Tibial nerve (tissue), 4 donors: ENCODE measurements at regions not wholly inside any gene's neighbourhood (a gene's known extent, or its start where the extent isn't known, plus 50 kb on each side); places are given as distances from the start of the nearest gene placed in this dataset.
"Not testable (repeated sequence)": the region's sequence is repeated elsewhere in the genome, so short reads cannot be mapped to it uniquely, and the experiment has no call there.

Experiments
- DNase-seq, 2 donors: peaks; one replicate each; pipeline ENCODE4 v3.0.0-alpha.2; 2019; ENCODE audit warnings: low spot score in 2 of 2
- H3K27ac ChIP-seq, 4 donors: fragments of 200-600 bp; sonication (generic) in 3 of 4; one replicate each; pipeline ENCODE4 v1.5.1; 2017 to 2019; ENCODE audit warnings: mild to moderate bottlenecking in 1 of 4
- H3K27me3 ChIP-seq, 2 donors: fragments of 200-600 bp; sonication (generic) in 1 of 2; one replicate each; pipeline versions ENCODE4 v1.5.1 to v1.6.0; 2017 to 2019
- H3K36me3 ChIP-seq, 3 donors: fragments of 200-600 bp; sonication (generic); one replicate each; pipeline ENCODE4 v1.5.1; 2018 to 2019
- H3K4me1 ChIP-seq, 4 donors: fragments of 200-600 bp; sonication (generic) in 3 of 4; one replicate each; pipeline ENCODE4 v1.5.1; 2017 to 2019
- H3K4me3 ChIP-seq, 4 donors: fragments of 200-600 bp; sonication (generic) in 3 of 4; one replicate each; pipeline ENCODE4 v1.5.1; 2017 to 2019; ENCODE audit warnings: mild to moderate bottlenecking in 1 of 4, moderate library complexity in 1 of 4
- H3K9me3 ChIP-seq, 4 donors: fragments of 200-600 bp; sonication (generic) in 3 of 4; one replicate each; pipeline ENCODE4 v1.5.1; 2017 to 2019
- CTCF ChIP-seq, 5 experiments: fragments of 200-600 bp in 3 of 5; fragments of 450-650 bp in 2 of 5; sonication (generic) in 3 of 5; IDR thresholded peaks; one replicate each; pipeline ENCODE4 v1.5.1; 2016 to 2019; ENCODE audit warnings: antibody characterized with exemption in 5 of 5, mild to moderate bottlenecking in 3 of 5, moderate library complexity in 2 of 5
- EP300 ChIP-seq, 2 donors: sonication (generic); formaldehyde crosslinking; IDR thresholded peaks; one replicate each; pipeline ENCODE4 v1.6.1; 2017; ENCODE audit warnings: antibody characterized with exemption in 2 of 2, mild to moderate bottlenecking in 1 of 2
- POLR2A ChIP-seq, 2 donors: fragments of 450-650 bp; IDR thresholded peaks; one replicate each; pipeline ENCODE4 v1.6.1; 2017; ENCODE audit warnings: antibody characterized with exemption in 2 of 2, mild to moderate bottlenecking in 2 of 2, moderate library complexity in 2 of 2
- WGBS, 2 donors: methylation state at CpG; one replicate each; pipeline ENCODE4 v1.1.5; 2018; 5-methylcytosine and 5-hydroxymethylcytosine counted together

DNA sequence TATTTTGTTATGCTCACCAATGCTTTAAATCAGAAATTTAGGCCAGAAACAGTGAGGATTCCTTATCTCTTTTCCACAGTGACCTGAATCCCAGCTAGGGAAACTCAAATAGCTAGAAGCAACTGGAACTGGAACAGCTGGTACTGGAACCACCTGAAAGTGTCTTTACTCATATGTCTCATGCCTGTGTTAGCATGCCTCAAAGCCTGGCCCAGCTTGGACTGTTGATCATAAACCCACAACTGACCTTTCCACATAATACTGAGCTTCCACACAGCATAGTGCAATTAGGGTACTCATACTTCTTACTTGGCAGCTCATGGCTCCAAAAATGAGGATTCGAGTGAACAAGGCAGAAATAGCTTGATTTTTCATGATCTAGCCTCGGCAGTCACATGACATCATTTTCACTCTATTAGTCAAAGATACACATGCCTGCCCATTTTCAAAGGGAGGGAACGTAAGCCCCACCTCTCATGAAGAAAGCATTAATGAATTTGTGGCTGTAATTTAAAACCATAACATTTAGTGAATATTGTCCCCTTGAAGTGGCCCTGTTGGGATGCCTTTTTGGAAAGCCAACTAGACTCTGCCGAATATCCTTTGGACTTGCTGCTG is 80.8 kb upstream of the ACSL1 start:
- TF ChIP-seq CTCF (IDR thresholded peaks at IDR 0.05) (no peak), EP300 (IDR thresholded peaks at IDR 0.05) (no peak), POLR2A (IDR thresholded peaks at IDR 0.05) (no peak)
- Histone ChIP-seq H3K4me1 (no peaks in the 10 kb centered on the region), H3K36me3 (no peaks in the 10 kb centered on the region), H3K4me3 (no peak overlapping the region), H3K9me3 (peaks cover 0 to 5% (median 0%) of the 10 kb centered on the region in 4 donors), H3K27me3 (no peaks in the 10 kb centered on the region), H3K27ac (no peak overlapping the region)
- 83 to 88% methylated on average over 4 of the region's 4 CpGs for WGBS, 2 donors
- no peak for DNase-seq

DNA sequence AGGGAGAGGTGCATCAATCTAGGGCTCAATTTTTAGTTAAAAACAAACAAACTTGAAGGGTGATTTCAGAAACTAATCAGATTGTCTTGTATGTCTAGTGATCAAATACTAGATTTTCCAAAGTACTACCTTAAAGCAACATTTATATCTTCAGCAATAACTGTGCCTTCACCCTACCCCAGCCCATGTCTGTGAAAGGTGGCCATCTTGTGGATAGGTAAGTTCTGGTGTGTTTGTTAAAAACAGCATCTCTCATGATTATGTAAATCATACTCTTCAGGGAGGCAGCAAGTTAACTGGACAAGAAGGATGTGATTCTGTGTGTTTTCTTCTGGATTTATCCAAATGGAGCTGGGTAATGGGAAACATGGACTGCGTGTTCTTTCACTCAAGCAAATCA is 81.4 kb upstream of the ACSL1 start:
- Histone ChIP-seq H3K4me3 (no peak overlapping the region), H3K9me3 (peaks cover 0 to 11% (median 0%) of the 10 kb centered on the region in 4 donors), H3K27ac (no peak overlapping the region), H3K4me1 (no peaks in the 10 kb centered on the region), H3K36me3 (no peaks in the 10 kb centered on the region), H3K27me3 (no peaks in the 10 kb centered on the region)
- DNase-seq, result no peak
- 86 to 93% methylated on average over 1 of the region's 1 CpG for WGBS, 2 donors
- TF ChIP-seq EP300 (IDR thresholded peaks at IDR 0.05) (no peak), POLR2A (IDR thresholded peaks at IDR 0.05) (no peak), CTCF (IDR thresholded peaks at IDR 0.05) (no peak)

GRCh38 chr4:184907810-184908209 is 82.0 kb upstream of the ACSL1 start:
- H3K4me3 ChIP-seq, result no peak overlapping the region
- no peaks in the 10 kb centered on the region for H3K36me3 ChIP-seq
- H3K27ac ChIP-seq, result no peak overlapping the region
- H3K9me3 ChIP-seq, result peaks cover 0 to 17% (median 0%) of the 10 kb centered on the region in 4 donors
- H3K4me1 ChIP-seq, result no peaks in the 10 kb centered on the region
- no peak for DNase-seq
- no peaks in the 10 kb centered on the region for H3K27me3 ChIP-seq
- TF ChIP-seq EP300 (IDR thresholded peaks at IDR 0.05) (no peak), CTCF (IDR thresholded peaks at IDR 0.05) (no peak), POLR2A (IDR thresholded peaks at IDR 0.05) (no peak)

GRCh38 chr4:184911310-184911709 is 85.5 kb upstream of the ACSL1 start:
- no peak overlapping the region for H3K27ac ChIP-seq
- no peaks in the 10 kb centered on the region for H3K4me1 ChIP-seq
- 49 to 56% methylated on average over 3 of the region's 3 CpGs for WGBS, 2 donors
- H3K27me3 ChIP-seq, result no peaks in the 10 kb centered on the region
- no peak for DNase-seq
- no peak overlapping the region for H3K4me3 ChIP-seq
- no peaks in the 10 kb centered on the region for H3K36me3 ChIP-seq
- H3K9me3 ChIP-seq, result peaks cover 0 to 24% (median 0%) of the 10 kb centered on the region in 4 donors
- TF ChIP-seq POLR2A (IDR thresholded peaks at IDR 0.05) (no peak), EP300 (IDR thresholded peaks at IDR 0.05) (no peak), CTCF (IDR thresholded peaks at IDR 0.05) (no peak)

- no peak overlapping the region for H3K4me3 ChIP-seq
- DNase-seq, result no peak
- TF ChIP-seq EP300 (IDR thresholded peaks at IDR 0.05) (no peak), POLR2A (IDR thresholded peaks at IDR 0.05) (no peak), CTCF (IDR thresholded peaks at IDR 0.05) (no peak)
- H3K4me1 ChIP-seq, result no peaks in the 10 kb centered on the region
- peaks cover 0 to 24% (median 0%) of the 10 kb centered on the region in 4 donors for H3K9me3 ChIP-seq
- no peaks in the 10 kb centered on the region for H3K36me3 ChIP-seq
- no peaks in the 10 kb centered on the region for H3K27me3 ChIP-seq
- WGBS, 2 donors, result 90 to 100% methylated on average over 1 of the region's 1 CpG
- H3K27ac ChIP-seq, result no peak overlapping the region
Measured at GRCh38 chr4:184913356-184914143, 87.8 kb upstream of the ACSL1 start.

DNA sequence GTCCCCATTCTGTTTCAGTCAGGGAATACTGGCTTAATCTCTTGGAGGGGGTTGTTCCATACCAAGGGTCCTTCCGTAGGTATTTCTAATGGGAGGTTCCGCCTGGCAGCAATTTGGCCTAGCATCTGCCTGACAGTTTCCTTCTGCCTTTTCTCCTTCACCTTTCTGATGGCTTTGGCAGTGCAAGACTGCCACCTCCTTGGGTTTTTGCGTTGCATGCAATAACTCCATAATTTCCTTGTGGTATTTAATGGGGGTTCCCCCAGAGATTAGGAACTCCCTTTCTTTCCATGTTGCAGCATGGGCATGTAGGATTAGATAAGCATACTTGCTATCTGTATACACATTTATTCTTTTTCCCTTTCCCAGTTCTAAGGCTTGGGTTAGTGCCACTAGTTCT is 93.0 kb upstream of the ACSL1 start:
- DNase-seq, H3K4me1 ChIP-seq, H3K27ac ChIP-seq, H3K4me3 ChIP-seq, H3K36me3 ChIP-seq, H3K27me3 ChIP-seq: not testable (repeated sequence)
- H3K9me3 ChIP-seq, result peaks cover 0 to 11% (median 0%) of the 10 kb centered on the region in 4 donors
- 82 to 88% methylated on average over 3 of the region's 3 CpGs for WGBS, 2 donors
